ENCODE measurements at regions not wholly inside any gene's neighbourhood (a gene's known extent, or its start where the extent isn't known, plus 50 kb on each side); places are given as distances from the start of the nearest gene placed in this dataset.

GRCh38 chr3:197430502-197430901 is 125.3 kb downstream of the BDH1 start:
- H3K27ac ChIP-seq (ENCODE audit: insufficient read depth, low read length) = no peak overlapping the region
- no peak overlapping the region for H2AFZ ChIP-seq (ENCODE audit: low read length)
- H3K9me3 ChIP-seq (ENCODE audit: control insufficient read depth, insufficient read depth, low read depth, low read length) = no peaks in the 10 kb centered on the region
- no peaks in the 10 kb centered on the region for H3K79me2 ChIP-seq (ENCODE audit: control insufficient read depth, insufficient read depth, low read length)
- H4K20me1 ChIP-seq (ENCODE audit: control insufficient read depth, extremely low read depth, insufficient read depth, low read length) = no peaks in the 10 kb centered on the region
- H3K9ac ChIP-seq (ENCODE audit: insufficient read depth, low read length) = no peak overlapping the region
- H3K27me3 ChIP-seq (ENCODE audit: control insufficient read depth, insufficient read depth, low read length) = peaks cover 10% of the 10 kb centered on the region
- H3K4me3 ChIP-seq (replicated peaks in 1 of 4; ENCODE audit: control extremely low read depth in 1 of 4, insufficient read depth in 1 of 4, low read depth in 3 of 4, low read length in 4 of 4) = no peak overlapping the region
- TF ChIP-seq EZH2 (IDR thresholded peaks at IDR 0.05; ENCODE audit: low read length, missing control alignments) (no peak), CTCF (conservative IDR thresholded peaks at IDR 0.05 in 1 of 2, IDR thresholded peaks at IDR 0.05 in 1 of 2; ENCODE audit: low read depth in 1 of 2, low read length in 2 of 2) (no peak)
- peaks cover 2% of the 10 kb centered on the region for H3K4me1 ChIP-seq (ENCODE audit: control insufficient read depth, extremely low read depth, insufficient read depth, low read length)
- H3K4me2 ChIP-seq (ENCODE audit: extremely low read depth, insufficient read depth, low read length) = no peak overlapping the region
- no peak for DNase-seq (ENCODE audit: low read depth in 2 of 2)
- no peaks in the 10 kb centered on the region for H3K36me3 ChIP-seq (ENCODE audit: control insufficient read depth, insufficient read depth, low read length)

- no peak overlapping the region for H3K4me3 ChIP-seq (replicated peaks in 1 of 4; ENCODE audit: control extremely low read depth in 1 of 4, insufficient read depth in 1 of 4, low read depth in 3 of 4, low read length in 4 of 4)
- H3K36me3 ChIP-seq (ENCODE audit: control insufficient read depth, insufficient read depth, low read length) = no peaks in the 10 kb centered on the region
- H3K4me2 ChIP-seq (ENCODE audit: extremely low read depth, insufficient read depth, low read length) = no peak overlapping the region
- no peak overlapping the region for H3K9ac ChIP-seq (ENCODE audit: insufficient read depth, low read length)
- TF ChIP-seq CTCF (conservative IDR thresholded peaks at IDR 0.05 in 1 of 2, IDR thresholded peaks at IDR 0.05 in 1 of 2; ENCODE audit: low read depth in 1 of 2, low read length in 2 of 2) (no peak), EZH2 (IDR thresholded peaks at IDR 0.05; ENCODE audit: low read length, missing control alignments) (no peak)
- no peaks in the 10 kb centered on the region for H3K79me2 ChIP-seq (ENCODE audit: control insufficient read depth, insufficient read depth, low read length)
- no peaks in the 10 kb centered on the region for H4K20me1 ChIP-seq (ENCODE audit: control insufficient read depth, extremely low read depth, insufficient read depth, low read length)
- H2AFZ ChIP-seq (ENCODE audit: low read length) = no peak overlapping the region
- peaks cover 23% of the 10 kb centered on the region for H3K27me3 ChIP-seq (ENCODE audit: control insufficient read depth, insufficient read depth, low read length)
- no peaks in the 10 kb centered on the region for H3K9me3 ChIP-seq (ENCODE audit: control insufficient read depth, insufficient read depth, low read depth, low read length)
- H3K4me1 ChIP-seq (ENCODE audit: control insufficient read depth, extremely low read depth, insufficient read depth, low read length) = peaks cover 2% of the 10 kb centered on the region
- no peak for DNase-seq (ENCODE audit: low read depth in 2 of 2)
- H3K27ac ChIP-seq (ENCODE audit: insufficient read depth, low read length) = no peak overlapping the region
Measured at GRCh38 chr3:197428952-197429351, 126.8 kb downstream of the BDH1 start.

GRCh38 chr3:197428117-197428801 is 127.5 kb downstream of the BDH1 start:
- H3K4me1 ChIP-seq (ENCODE audit: control insufficient read depth, extremely low read depth, insufficient read depth, low read length) = peaks cover 2% of the 10 kb centered on the region

More at GRCh38 chr3:197428117-197428801, 127.5 kb downstream of the BDH1 start:
- H3K9me3 ChIP-seq (ENCODE audit: control insufficient read depth, insufficient read depth, low read depth, low read length) = no peaks in the 10 kb centered on the region
- no peaks in the 10 kb centered on the region for H3K36me3 ChIP-seq (ENCODE audit: control insufficient read depth, insufficient read depth, low read length)
- no peaks in the 10 kb centered on the region for H4K20me1 ChIP-seq (ENCODE audit: control insufficient read depth, extremely low read depth, insufficient read depth, low read length)
- no peak for TF ChIP-seq EZH2 (IDR thresholded peaks at IDR 0.05; ENCODE audit: low read length, missing control alignments)
- TF ChIP-seq CTCF (conservative IDR thresholded peaks at IDR 0.05 in 1 of 2, IDR thresholded peaks at IDR 0.05 in 1 of 2; ENCODE audit: low read depth in 1 of 2, low read length in 2 of 2) = no peak
- DNase-seq (ENCODE audit: low read depth in 2 of 2) = peak; percentile 17 to 84
- H3K79me2 ChIP-seq (ENCODE audit: control insufficient read depth, insufficient read depth, low read length) = no peaks in the 10 kb centered on the region
- peaks cover 27% of the 10 kb centered on the region for H3K27me3 ChIP-seq (ENCODE audit: control insufficient read depth, insufficient read depth, low read length)
- no peak overlapping the region for H3K4me2 ChIP-seq (ENCODE audit: extremely low read depth, insufficient read depth, low read length)
- no peak overlapping the region for H3K27ac ChIP-seq (ENCODE audit: insufficient read depth, low read length)
- peak overlapping the region; percentile 65 for H2AFZ ChIP-seq (ENCODE audit: low read length)
- H3K4me3 ChIP-seq (replicated peaks in 1 of 4; ENCODE audit: control extremely low read depth in 1 of 4, insufficient read depth in 1 of 4, low read depth in 3 of 4, low read length in 4 of 4) = no peak overlapping the region
- H3K9ac ChIP-seq (ENCODE audit: insufficient read depth, low read length) = no peak overlapping the region

Measured in fibroblast of lung (primary cell).